GM12892 (cell line): ENCODE measurements at regions not wholly inside any gene's neighbourhood (a gene's known extent, or its start where the extent isn't known, plus 50 kb on each side); places are given as distances from the start of the nearest gene placed in this dataset.

Experiments used
- POLR2A ChIP-seq: IDR thresholded peaks from 2 replicates; pipeline ENCODE4 v1.6.1; 2011; ENCODE audit warnings: low read depth, low read length, control low read depth
- POLR2AphosphoS5 ChIP-seq: IDR thresholded peaks from 2 replicates; pipeline ENCODE4 v1.6.1; 2011; ENCODE audit warnings: low read depth, low read length, control low read depth
- TAF1 ChIP-seq: IDR thresholded peaks from 2 replicates; pipeline ENCODE4 v1.6.1; 2011; ENCODE audit warnings: low read depth, mild to moderate bottlenecking, control low read depth, low read length, borderline replicate concordance

GRCh38 chr12:4133636-4134447, 139.7 kb upstream of the CCND2 start:
- TF ChIP-seq POLR2AphosphoS5 (no peak), POLR2A (no peak), TAF1 (no peak)
